Activated T-cell treated with anti-CD3 and anti-CD28 coated beads, Interleukin-2, amount 50 U/mL, for 72 hours (primary cell): ENCODE measurements at regions not wholly inside any gene's neighbourhood (a gene's known extent, or its start where the extent isn't known, plus 50 kb on each side); places are given as distances from the start of the nearest gene placed in this dataset.

ENCODE experiments used
- ATAC-seq, 2 donors: fragments of 150-1000 bp; cut with Tn5 transposase; replicated peaks in 1 of 2; 2 replicates each; pipeline ENCODE4 v1.10.0; 2021; ENCODE audit warnings: moderate library complexity in 2 of 2, mild to moderate bottlenecking in 1 of 2
- DNase-seq, 2 donors: peaks; one replicate each; pipeline ENCODE4 v3.0.0; 2021 to 2022; ENCODE audit warnings: mixed read lengths in 1 of 2
- H3K27ac Mint-ChIP-seq: one replicate; pipeline ENCODE4 v1.8.0; 2022; ENCODE audit warnings: mild to moderate bottlenecking, moderate library complexity, mixed read lengths
- H3K27me3 Mint-ChIP-seq: one replicate; pipeline ENCODE4 v1.8.0; 2022; ENCODE audit warnings: low read depth, mixed read lengths
- H3K36me3 Mint-ChIP-seq, 2 donors: one replicate each; pipeline ENCODE4 v1.8.0; 2022; ENCODE audit warnings: mixed read lengths in 2 of 2, mild to moderate bottlenecking in 1 of 2; ENCODE audit not compliant: insufficient read depth in 2 of 2
- H3K4me1 Mint-ChIP-seq: one replicate; pipeline ENCODE4 v1.8.0; 2022; ENCODE audit warnings: low read depth, mixed read lengths
- H3K4me3 Mint-ChIP-seq, 2 donors: one replicate each; pipeline ENCODE4 v1.8.0; 2022; ENCODE audit warnings: mild to moderate bottlenecking in 2 of 2, mixed read lengths in 2 of 2, moderate library complexity in 2 of 2
- H3K9me3 Mint-ChIP-seq, 2 donors: one replicate each; pipeline ENCODE4 v1.8.0; 2022; ENCODE audit warnings: mixed read lengths in 2 of 2

GRCh38 chr1:244162786-244163530, 111.9 kb downstream of the ZBTB18 start:
- Mint-ChIP-seq H3K9me3 (peaks cover 0 to 3% of the 10 kb centered on the region in 2 donors), H3K27me3 (no peaks in the 10 kb centered on the region), H3K4me1 (no peaks in the 10 kb centered on the region), H3K36me3 (no peaks in the 10 kb centered on the region), H3K4me3 (no peak overlapping the region), H3K27ac (no peak overlapping the region)
- ATAC-seq: no peak
- DNase-seq: no peak

GRCh38 chr1:244163861-244164510, 112.9 kb downstream of the ZBTB18 start:
- no peak for ATAC-seq
- Mint-ChIP-seq H3K27me3 (no peaks in the 10 kb centered on the region), H3K4me3 (no peak overlapping the region), H3K36me3 (no peaks in the 10 kb centered on the region), H3K9me3 (peaks cover 0 to 3% of the 10 kb centered on the region in 2 donors), H3K4me1 (no peaks in the 10 kb centered on the region), H3K27ac (no peak overlapping the region)
- DNase-seq: no peak

- peaks cover 0 to 3% of the 10 kb centered on the region in 2 donors for H3K9me3 Mint-ChIP-seq
- no peak overlapping the region for H3K27ac Mint-ChIP-seq
- no peak for ATAC-seq
- no peaks in the 10 kb centered on the region for H3K27me3 Mint-ChIP-seq
- no peaks in the 10 kb centered on the region for H3K4me1 Mint-ChIP-seq
- no peaks in the 10 kb centered on the region for H3K36me3 Mint-ChIP-seq
- no peak overlapping the region for H3K4me3 Mint-ChIP-seq
- DNase-seq: no peak
Observed at GRCh38 chr1:244164511-244164890, 113.4 kb downstream of the ZBTB18 start.

- Mint-ChIP-seq H3K9me3 (peaks cover 0 to 3% of the 10 kb centered on the region in 2 donors), H3K4me1 (no peaks in the 10 kb centered on the region), H3K36me3 (no peaks in the 10 kb centered on the region), H3K27ac (no peak overlapping the region), H3K4me3 (no peak overlapping the region), H3K27me3 (no peaks in the 10 kb centered on the region)
- ATAC-seq (no peak), DNase-seq (no peak)
Observed at GRCh38 chr1:244165021-244165420, 113.9 kb downstream of the ZBTB18 start.

- Mint-ChIP-seq H3K4me3 (no peak overlapping the region), H3K27me3 (no peaks in the 10 kb centered on the region), H3K27ac (no peak overlapping the region), H3K36me3 (no peaks in the 10 kb centered on the region), H3K4me1 (no peaks in the 10 kb centered on the region), H3K9me3 (peaks cover 0 to 3% of the 10 kb centered on the region in 2 donors)
- DNase-seq: no peak
- ATAC-seq: no peak
Observed at GRCh38 chr1:244165701-244166100, 114.6 kb downstream of the ZBTB18 start.

- H3K27me3 Mint-ChIP-seq: no peaks in the 10 kb centered on the region
- no peak overlapping the region for H3K4me3 Mint-ChIP-seq
- H3K4me1 Mint-ChIP-seq: no peaks in the 10 kb centered on the region
- H3K36me3 Mint-ChIP-seq: no peaks in the 10 kb centered on the region
- H3K27ac Mint-ChIP-seq: no peak overlapping the region
- DNase-seq (no peak), ATAC-seq (no peak)
- no peaks in the 10 kb centered on the region for H3K9me3 Mint-ChIP-seq
Observed at GRCh38 chr1:244171241-244171985, 120.3 kb downstream of the ZBTB18 start.

GRCh38 chr1:244173240-244173639, 122.2 kb downstream of the ZBTB18 start:
- Mint-ChIP-seq H3K4me1 (no peaks in the 10 kb centered on the region), H3K27me3 (no peaks in the 10 kb centered on the region), H3K36me3 (no peaks in the 10 kb centered on the region), H3K9me3 (no peaks in the 10 kb centered on the region), H3K27ac (no peak overlapping the region), H3K4me3 (no peak overlapping the region)
- ATAC-seq (no peak), DNase-seq (no peak)

- no peaks in the 10 kb centered on the region for H3K27me3 Mint-ChIP-seq
- H3K4me1 Mint-ChIP-seq: no peaks in the 10 kb centered on the region
- ATAC-seq (no peak), DNase-seq (no peak)
- no peaks in the 10 kb centered on the region for H3K9me3 Mint-ChIP-seq
- H3K27ac Mint-ChIP-seq: no peak overlapping the region
- no peaks in the 10 kb centered on the region for H3K36me3 Mint-ChIP-seq
- no peak overlapping the region for H3K4me3 Mint-ChIP-seq
Observed at GRCh38 chr1:244173769-244174168, 122.7 kb downstream of the ZBTB18 start.

- Mint-ChIP-seq H3K36me3 (no peaks in the 10 kb centered on the region), H3K9me3 (no peaks in the 10 kb centered on the region), H3K4me1 (no peaks in the 10 kb centered on the region), H3K4me3 (no peak overlapping the region), H3K27ac (no peak overlapping the region), H3K27me3 (no peaks in the 10 kb centered on the region)
- ATAC-seq (no peak), DNase-seq (no peak)
Observed at GRCh38 chr1:244174922-244175521, 123.9 kb downstream of the ZBTB18 start.

- H3K36me3 Mint-ChIP-seq: no peaks in the 10 kb centered on the region
- no peak overlapping the region for H3K27ac Mint-ChIP-seq
- H3K27me3 Mint-ChIP-seq: no peaks in the 10 kb centered on the region
- no peaks in the 10 kb centered on the region for H3K9me3 Mint-ChIP-seq
- H3K4me1 Mint-ChIP-seq: no peaks in the 10 kb centered on the region
- no peak for DNase-seq
- H3K4me3 Mint-ChIP-seq: no peak overlapping the region
- ATAC-seq: no peak
Observed at GRCh38 chr1:244176201-244176600, 125.1 kb downstream of the ZBTB18 start.

- no peak overlapping the region for H3K27ac Mint-ChIP-seq
- no peak overlapping the region for H3K4me3 Mint-ChIP-seq
- no peaks in the 10 kb centered on the region for H3K4me1 Mint-ChIP-seq
- DNase-seq (no peak), ATAC-seq (no peak)
- H3K36me3 Mint-ChIP-seq: no peaks in the 10 kb centered on the region
- H3K27me3 Mint-ChIP-seq: no peaks in the 10 kb centered on the region
- no peaks in the 10 kb centered on the region for H3K9me3 Mint-ChIP-seq
Observed at GRCh38 chr1:244180256-244180655, 129.2 kb downstream of the ZBTB18 start.

- Mint-ChIP-seq H3K36me3 (no peaks in the 10 kb centered on the region), H3K27ac (no peak overlapping the region), H3K9me3 (no peaks in the 10 kb centered on the region), H3K4me3 (no peak overlapping the region), H3K27me3 (no peaks in the 10 kb centered on the region), H3K4me1 (no peaks in the 10 kb centered on the region)
- ATAC-seq: no peak
- no peak for DNase-seq
Observed at GRCh38 chr1:244181867-244182266, 130.8 kb downstream of the ZBTB18 start.

- Mint-ChIP-seq H3K36me3 (no peaks in the 10 kb centered on the region), H3K4me3 (no peak overlapping the region), H3K27me3 (no peaks in the 10 kb centered on the region), H3K4me1 (no peaks in the 10 kb centered on the region), H3K27ac (no peak overlapping the region), H3K9me3 (no peaks in the 10 kb centered on the region)
- ATAC-seq (no peak), DNase-seq (no peak)
Observed at GRCh38 chr1:244183037-244183436, 132.0 kb downstream of the ZBTB18 start.
